PC-3 (cell line): ENCODE measurements at regions not wholly inside any gene's neighbourhood (a gene's known extent, or its start where the extent isn't known, plus 50 kb on each side); places are given as distances from the start of the nearest gene placed in this dataset.

ENCODE experiments used
- ATAC-seq: fragments of 200-7000 bp; cut with Tn5 transposase; 2 replicates; pipeline ENCODE4 v1.9.1; 2020; ENCODE audit warnings: mild to moderate bottlenecking, moderate library complexity
- BruUV-seq: library from RNA; stranded (reverse); fragments of 400-500 nt; replicated peaks from 2 replicates; lab custom pipeline; 2021; lab: Mats Ljungman, UMichigan
- CTCF ChIA-PET: fragments of 300-600 bp; sonication (Branson Sonifier 250); formaldehyde crosslinking; loops from one replicate; lab custom pipeline; 2022; ENCODE audit warnings: antibody characterized with exemption; lab: Charles Lee
- POLR2A ChIA-PET: fragments of 300-600 bp; sonication (Branson Sonifier 250); formaldehyde crosslinking; loops from one replicate; lab custom pipeline; 2022; ENCODE audit warnings: antibody characterized with exemption; ENCODE audit not compliant: unreplicated experiment; lab: Charles Lee
- DNase-seq: peaks from one replicate; pipeline ENCODE4 v3.0.0-alpha.2; 2015
- H2AFZ ChIP-seq: fragments of 300-600 bp; sonication (generic); 2 replicates; pipeline ENCODE4 v1.6.0; 2016; ENCODE audit warnings: antibody characterized with exemption, low read length
- H3F3A ChIP-seq: fragments of 300-600 bp; sonication (generic); one replicate; pipeline ENCODE4 v1.6.0; 2017; ENCODE audit warnings: antibody characterized with exemption, low read length, control low read depth, mild to moderate bottlenecking; ENCODE audit not compliant: unreplicated experiment
- H3K27ac ChIP-seq: fragments of 300-600 bp; sonication (generic); 2 replicates; pipeline ENCODE4 v1.5.1; 2016; ENCODE audit warnings: mild to moderate bottlenecking, low read length
- H3K27me3 ChIP-seq: fragments of 300-600 bp; sonication (generic); 2 replicates; pipeline ENCODE4 v1.6.1; 2016; ENCODE audit warnings: low read length, mixed read lengths
- H3K36me3 ChIP-seq: fragments of 300-600 bp; sonication (generic); 2 replicates; pipeline ENCODE4 v1.6.1; 2016; ENCODE audit warnings: low read depth, mixed run types, low read length, mixed read lengths
- H3K4me1 ChIP-seq: fragments of 300-600 bp; sonication (generic); 2 replicates; pipeline ENCODE4 v1.5.1; 2016; ENCODE audit warnings: low read length; ENCODE audit not compliant: insufficient read depth
- H3K4me2 ChIP-seq: fragments of 300-600 bp; sonication (generic); 2 replicates; pipeline ENCODE4 v1.6.0; 2016; ENCODE audit warnings: low read length
- H3K4me3 ChIP-seq: fragments of 300-600 bp; sonication (generic); 2 replicates; pipeline ENCODE4 v1.5.1; 2016; ENCODE audit warnings: mild to moderate bottlenecking, low read length, mixed read lengths
- H3K79me2 ChIP-seq: fragments of 300-600 bp; sonication (generic); 2 replicates; pipeline ENCODE4 v1.6.1; 2017; ENCODE audit warnings: low read length, mixed read lengths
- H3K9ac ChIP-seq: fragments of 300-600 bp; sonication (generic); 2 replicates; pipeline ENCODE4 v1.6.0; 2016; ENCODE audit warnings: mild to moderate bottlenecking, low read length
- H3K9me2 ChIP-seq: fragments of 300-600 bp; sonication (generic); replicated peaks from 2 replicates; pipeline ENCODE4 v1.6.1; 2016; ENCODE audit warnings: mixed run types, low read length, mixed read lengths
- H3K9me3 ChIP-seq: fragments of 300-600 bp; sonication (generic); 2 replicates; pipeline ENCODE4 v1.6.1; 2016; ENCODE audit warnings: low read length, mixed read lengths
- H4K20me1 ChIP-seq: fragments of 300-600 bp; sonication (generic); 2 replicates; pipeline ENCODE4 v1.6.1; 2016; ENCODE audit warnings: low read length, mixed read lengths
- CTCF ChIP-seq: fragments of 300-600 bp; sonication (generic); conservative IDR thresholded peaks from 2 replicates; pipeline ENCODE4 v1.5.1; 2017; ENCODE audit warnings: antibody characterized with exemption, low read depth, mild to moderate bottlenecking, low read length
- EZH2 ChIP-seq: fragments of 300-600 bp; sonication (generic); IDR thresholded peaks from one replicate; pipeline ENCODE4 v1.6.1; 2017; ENCODE audit warnings: antibody characterized with exemption, mild to moderate bottlenecking, low read length; ENCODE audit not compliant: unreplicated experiment
- EZH2phosphoT487 ChIP-seq: fragments of 300-600 bp; sonication (generic); IDR thresholded peaks from 2 replicates; pipeline ENCODE4 v1.6.1; 2018; ENCODE audit warnings: mild to moderate bottlenecking, antibody characterized with exemption, low read length, borderline replicate concordance
- intact Hi-C: fragments of 100-400 bp; cut with micrococcal nuclease; formaldehyde crosslinking; loops from 2 replicates; pipeline ENCODE4 v1.9.0; 2023

GRCh38 chr7:47666164-47666862 is 84.4 kb upstream of the TNS3 start:
- Histone ChIP-seq H3F3A (no peaks in the 10 kb centered on the region), H3K9ac (no peak overlapping the region), H2AFZ (no peak overlapping the region), H3K79me2 (no peaks in the 10 kb centered on the region), H3K4me3 (no peak overlapping the region), H3K9me2 (no peaks in the 10 kb centered on the region), H3K9me3 (no peaks in the 10 kb centered on the region), H4K20me1 (no peaks in the 10 kb centered on the region), H3K27me3 (no peaks in the 10 kb centered on the region), H3K4me2 (no peak overlapping the region), H3K27ac (no peak overlapping the region), H3K36me3 (no peaks in the 10 kb centered on the region), H3K4me1 (peaks cover 14% of the 10 kb centered on the region)
- POLR2A ChIA-PET: no interaction called here
- TF ChIP-seq CTCF: no peak
- TF ChIP-seq EZH2phosphoT487: no peak
- TF ChIP-seq EZH2: no peak
- CTCF ChIA-PET: no interaction called here
- DNase-seq (no peak), ATAC-seq (no peak)
- BruUV-seq: no TSS peak
- intact Hi-C loops: loop anchor here (5.0 kb wide), 2 partner anchors 84 to 116 kb away; partner anchors contain the start of gene TNS3

- H3K79me2 ChIP-seq: no peaks in the 10 kb centered on the region
- intact Hi-C loops: loop anchor here (5.0 kb wide), 2 partner anchors 82 to 118 kb away; partner anchors contain the start of gene TNS3
- H3K27me3 ChIP-seq: no peaks in the 10 kb centered on the region
- TF ChIP-seq EZH2 (no peak), EZH2phosphoT487 (no peak), CTCF (no peak)
- H4K20me1 ChIP-seq: no peaks in the 10 kb centered on the region
- ChIA-PET POLR2A (no interaction called here), CTCF (no interaction called here)
- no peaks in the 10 kb centered on the region for H3F3A ChIP-seq
- no peak overlapping the region for H3K4me3 ChIP-seq
- H2AFZ ChIP-seq: no peak overlapping the region
- no peak for ATAC-seq
- no TSS peak for BruUV-seq
- no peaks in the 10 kb centered on the region for H3K36me3 ChIP-seq
- no peaks in the 10 kb centered on the region for H3K9me3 ChIP-seq
- H3K4me1 ChIP-seq: peaks cover 9% of the 10 kb centered on the region
- no peak overlapping the region for H3K27ac ChIP-seq
- no peak overlapping the region for H3K4me2 ChIP-seq
- DNase-seq: no peak
- H3K9ac ChIP-seq: no peak overlapping the region
- no peaks in the 10 kb centered on the region for H3K9me2 ChIP-seq
Measured at GRCh38 chr7:47664650-47665195, 82.8 kb upstream of the TNS3 start.

- H3K4me2 ChIP-seq: no peak overlapping the region
- intact Hi-C loops: no loop called here
- no peak for TF ChIP-seq EZH2
- no peak for TF ChIP-seq EZH2phosphoT487
- no peak for TF ChIP-seq CTCF
Measured at GRCh38 chr7:47663851-47664250, 81.9 kb upstream of the TNS3 start.

More at GRCh38 chr7:47663851-47664250, 81.9 kb upstream of the TNS3 start:
- Histone ChIP-seq H3K9me2 (no peaks in the 10 kb centered on the region), H2AFZ (no peak overlapping the region), H3K79me2 (no peaks in the 10 kb centered on the region), H3K27ac (no peak overlapping the region), H3K27me3 (no peaks in the 10 kb centered on the region), H3K9ac (no peak overlapping the region), H3K4me3 (no peak overlapping the region), H4K20me1 (no peaks in the 10 kb centered on the region), H3F3A (no peaks in the 10 kb centered on the region), H3K36me3 (no peaks in the 10 kb centered on the region), H3K9me3 (no peaks in the 10 kb centered on the region), H3K4me1 (peaks cover under 1% of the 10 kb centered on the region; the same call in 1 of the 2 replicates)
- ATAC-seq: no peak
- no peak for DNase-seq
- CTCF ChIA-PET: no interaction called here
- BruUV-seq: no TSS peak
- POLR2A ChIA-PET: interaction anchor here (0.7 kb wide), 2 partner anchors 25 to 102 kb away, joined by 3 to 4 read pairs; no protein-coding TSS in a partner anchor
